ENCODE measurements at regions not wholly inside any gene's neighbourhood (a gene's known extent, or its start where the extent isn't known, plus 50 kb on each side); places are given as distances from the start of the nearest gene placed in this dataset.

DNA sequence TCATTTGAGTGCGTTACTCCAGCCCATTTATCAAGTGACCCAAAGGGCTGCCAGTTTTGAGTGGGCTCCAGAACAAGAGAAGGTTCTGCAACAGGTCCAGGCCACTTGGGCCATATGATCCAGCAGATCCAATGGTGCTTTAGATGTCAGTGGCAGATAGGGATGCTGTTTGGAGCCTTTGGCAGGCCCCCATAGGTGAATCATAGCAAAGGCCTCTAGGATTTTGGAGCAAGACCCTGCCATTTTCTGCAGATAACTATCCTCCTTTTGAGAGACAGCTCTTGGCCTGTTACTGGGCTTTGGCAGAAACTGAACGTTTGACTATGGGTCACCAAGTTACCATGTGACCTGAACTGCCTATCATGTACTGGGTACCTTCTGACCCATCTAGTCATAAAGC, 358.8 kb upstream of the SEMA3C start:
- Histone ChIP-seq H3K9me3 (no peaks in the 10 kb centered on the region), H3K4me3 (no peak overlapping the region), H3K36me3 (ENCODE audit: low read depth) (no peaks in the 10 kb centered on the region), H3K4me1 (ENCODE audit: low read depth) (no peaks in the 10 kb centered on the region)
- TF ChIP-seq, protein P1, sequence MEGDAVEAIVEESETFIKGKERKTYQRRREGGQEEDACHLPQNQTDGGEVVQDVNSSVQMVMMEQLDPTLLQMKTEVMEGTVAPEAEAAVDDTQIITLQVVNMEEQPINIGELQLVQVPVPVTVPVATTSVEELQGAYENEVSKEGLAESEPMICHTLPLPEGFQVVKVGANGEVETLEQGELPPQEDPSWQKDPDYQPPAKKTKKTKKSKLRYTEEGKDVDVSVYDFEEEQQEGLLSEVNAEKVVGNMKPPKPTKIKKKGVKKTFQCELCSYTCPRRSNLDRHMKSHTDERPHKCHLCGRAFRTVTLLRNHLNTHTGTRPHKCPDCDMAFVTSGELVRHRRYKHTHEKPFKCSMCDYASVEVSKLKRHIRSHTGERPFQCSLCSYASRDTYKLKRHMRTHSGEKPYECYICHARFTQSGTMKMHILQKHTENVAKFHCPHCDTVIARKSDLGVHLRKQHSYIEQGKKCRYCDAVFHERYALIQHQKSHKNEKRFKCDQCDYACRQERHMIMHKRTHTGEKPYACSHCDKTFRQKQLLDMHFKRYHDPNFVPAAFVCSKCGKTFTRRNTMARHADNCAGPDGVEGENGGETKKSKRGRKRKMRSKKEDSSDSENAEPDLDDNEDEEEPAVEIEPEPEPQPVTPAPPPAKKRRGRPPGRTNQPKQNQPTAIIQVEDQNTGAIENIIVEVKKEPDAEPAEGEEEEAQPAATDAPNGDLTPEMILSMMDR (IDR thresholded peaks at IDR 0.05), result no peak
- ATAC-seq (no peak), DNase-seq (no peak)
- intact Hi-C loops (cut with DNase I, micrococcal nuclease), result no loop called here

DNA sequence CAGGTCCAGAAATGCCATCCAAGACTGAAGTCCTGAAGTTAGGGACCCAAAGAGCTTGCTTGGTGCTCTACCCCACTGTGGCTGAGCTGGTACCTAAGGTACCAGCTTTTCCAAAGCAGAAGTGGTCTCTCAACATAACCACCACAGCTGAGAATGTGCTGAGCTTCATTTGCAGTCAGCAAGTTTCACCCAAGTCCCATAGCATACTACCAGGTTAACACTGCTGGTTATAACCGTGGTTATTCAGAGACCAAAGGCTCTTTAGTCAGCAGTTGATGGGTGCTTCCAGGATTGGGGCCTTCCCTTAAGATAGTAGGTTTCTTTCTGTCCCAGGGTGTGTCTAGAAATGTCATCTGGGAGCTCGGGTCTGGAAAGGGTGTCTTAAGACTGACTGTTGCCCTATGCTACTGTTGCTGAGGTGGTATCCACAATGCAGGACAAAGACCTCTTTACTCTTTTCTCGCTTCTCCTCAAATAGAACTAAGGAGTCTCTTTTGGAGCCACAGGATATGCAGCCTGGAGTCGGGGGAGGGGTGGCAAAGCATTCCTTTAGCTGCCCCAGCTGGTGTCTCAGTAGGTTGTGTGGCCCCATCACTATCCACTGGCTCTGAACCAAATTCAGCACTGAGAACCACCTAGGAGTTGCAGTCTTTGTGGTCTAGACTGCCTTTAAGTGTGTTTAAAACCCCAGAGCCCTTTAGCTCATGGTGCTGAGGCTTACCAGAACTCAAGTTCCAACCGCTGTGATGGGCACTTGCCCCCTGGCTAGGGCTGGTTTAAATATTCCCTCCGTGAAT, 354.9 kb upstream of the SEMA3C start:
- no peak for DNase-seq
- ATAC-seq, result no peak
- Histone ChIP-seq H3K9me3 (no peaks in the 10 kb centered on the region), H3K4me3 (no peak overlapping the region), H3K4me1 (ENCODE audit: low read depth) (no peaks in the 10 kb centered on the region), H3K36me3 (ENCODE audit: low read depth) (no peaks in the 10 kb centered on the region)
- TF ChIP-seq, protein P1 (IDR thresholded peaks at IDR 0.05), result no peak
- intact Hi-C loops (cut with DNase I, micrococcal nuclease), result no loop called here

DNA sequence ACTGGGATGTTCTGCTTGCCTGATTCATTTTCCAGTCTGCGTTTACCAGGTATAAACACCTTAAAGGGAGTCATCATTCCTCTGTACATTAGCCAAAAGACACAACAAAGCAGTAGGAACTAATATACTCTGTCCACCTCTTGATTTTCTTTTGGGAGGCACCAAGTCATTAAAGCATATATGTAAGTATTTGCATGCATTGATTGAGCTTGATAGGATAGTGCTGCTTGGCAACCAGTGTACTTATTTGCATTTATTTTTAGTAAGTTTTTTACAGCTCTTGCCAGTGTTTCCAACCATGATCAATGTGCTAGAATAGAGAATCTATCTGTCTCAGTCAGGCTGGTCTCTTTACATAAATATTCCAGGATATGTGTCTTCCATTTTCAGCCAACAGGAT, 353.3 kb upstream of the SEMA3C start:
- intact Hi-C loops (cut with DNase I, micrococcal nuclease), result no loop called here
- DNase-seq (no peak), ATAC-seq (no peak)
- H3K36me3 ChIP-seq (ENCODE audit: low read depth), result no peaks in the 10 kb centered on the region
- TF ChIP-seq, protein P1 (IDR thresholded peaks at IDR 0.05), result no peak
- no peaks in the 10 kb centered on the region for H3K9me3 ChIP-seq
- no peak overlapping the region for H3K4me3 ChIP-seq
- H3K4me1 ChIP-seq (ENCODE audit: low read depth), result no peaks in the 10 kb centered on the region

DNA sequence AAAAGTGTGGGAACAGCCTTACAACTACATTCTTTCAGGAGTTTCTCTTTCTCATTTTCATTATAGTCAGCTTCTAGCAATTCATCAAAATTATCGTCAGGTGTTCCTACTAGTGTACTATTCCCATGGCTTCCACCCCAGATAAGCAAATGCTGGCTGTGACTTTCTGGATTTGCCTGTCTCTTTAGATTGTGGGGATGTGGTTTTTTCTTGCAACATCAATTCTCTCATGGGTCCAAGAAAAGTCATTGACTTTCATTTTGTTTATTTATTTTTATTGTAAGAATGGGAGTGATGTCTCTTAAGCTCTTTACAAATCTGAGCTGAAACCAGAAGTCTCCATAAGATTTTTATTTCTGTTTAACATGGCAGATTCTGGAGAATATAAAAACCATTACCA, 349.7 kb upstream of the SEMA3C start:
- no peaks in the 10 kb centered on the region for H3K9me3 ChIP-seq
- ATAC-seq (no peak), DNase-seq (no peak)
- intact Hi-C loops (cut with DNase I, micrococcal nuclease), result no loop called here
- TF ChIP-seq, protein P1 (IDR thresholded peaks at IDR 0.05), result no peak
- no peaks in the 10 kb centered on the region for H3K36me3 ChIP-seq (ENCODE audit: low read depth)
- no peaks in the 10 kb centered on the region for H3K4me1 ChIP-seq (ENCODE audit: low read depth)
- H3K4me3 ChIP-seq, result no peak overlapping the region

DNA sequence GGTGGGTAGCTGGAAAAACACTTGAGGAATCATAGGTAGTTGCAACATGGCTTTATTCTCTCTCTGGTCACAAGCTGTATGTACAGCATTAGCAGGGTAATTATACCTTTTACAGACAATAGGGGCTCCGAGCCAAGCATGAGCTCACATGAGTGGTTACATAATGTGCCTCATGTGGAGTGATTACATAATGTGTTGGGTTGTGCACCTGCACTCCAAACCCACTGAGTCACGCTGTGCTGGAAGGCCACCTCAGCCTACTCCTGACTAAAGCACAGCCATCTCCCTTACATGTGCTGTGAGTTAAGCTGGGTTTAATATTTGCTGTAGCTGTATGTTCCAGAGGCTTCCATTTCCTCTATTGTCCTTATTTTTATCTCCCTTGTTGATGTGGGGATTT, 348.7 kb upstream of the SEMA3C start:
- intact Hi-C loops (cut with DNase I, micrococcal nuclease), result no loop called here
- H3K36me3 ChIP-seq (ENCODE audit: low read depth), result no peaks in the 10 kb centered on the region
- DNase-seq, result no peak
- no peaks in the 10 kb centered on the region for H3K4me1 ChIP-seq (ENCODE audit: low read depth)
- TF ChIP-seq, protein P1 (IDR thresholded peaks at IDR 0.05), result no peak
- H3K4me3 ChIP-seq, result no peak overlapping the region
- no peaks in the 10 kb centered on the region for H3K9me3 ChIP-seq
- ATAC-seq, result no peak
